ENCODE measurements at regions not wholly inside any gene's neighbourhood (a gene's known extent, or its start where the extent isn't known, plus 50 kb on each side); places are given as distances from the start of the nearest gene placed in this dataset.
"Not testable (repeated sequence)": the region's sequence is repeated elsewhere in the genome, so short reads cannot be mapped to it uniquely, and the experiment has no call there.

DNA sequence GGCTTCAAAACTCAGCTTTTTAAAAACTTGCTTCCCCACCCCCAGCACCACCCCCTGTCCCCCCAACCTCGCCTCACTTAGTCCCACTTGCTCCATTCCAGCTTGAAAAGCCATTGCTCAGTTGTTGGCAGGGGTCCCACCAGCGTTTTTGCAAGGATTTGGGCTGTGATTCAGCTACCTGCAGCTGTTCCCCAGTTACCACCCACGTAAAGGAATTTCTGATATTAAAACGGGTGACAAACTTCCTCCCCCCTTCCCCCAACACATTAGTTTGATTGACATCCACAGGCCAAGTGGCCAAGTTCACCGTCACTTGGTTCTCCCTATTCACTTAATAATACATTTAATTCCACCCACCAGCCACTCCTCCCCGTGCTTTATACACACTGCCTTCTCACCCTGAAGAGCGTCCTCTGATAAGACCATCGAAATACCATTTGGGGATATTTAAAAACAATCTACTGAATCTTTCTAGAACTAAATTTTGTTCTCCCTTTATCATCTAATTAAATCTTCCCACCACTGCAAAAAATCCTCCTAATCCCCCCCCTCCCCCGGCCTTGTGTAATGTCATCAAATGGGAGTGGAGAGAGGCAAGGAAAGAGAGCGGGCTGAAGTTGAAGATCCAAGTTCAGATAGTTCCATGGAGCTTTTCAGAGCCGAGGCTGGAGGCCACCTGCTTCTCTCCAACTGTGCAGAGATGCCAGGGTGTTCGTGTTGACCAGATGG is 55.1 kb downstream of the SOX9 start:
- no peak for DNase-seq

DNA sequence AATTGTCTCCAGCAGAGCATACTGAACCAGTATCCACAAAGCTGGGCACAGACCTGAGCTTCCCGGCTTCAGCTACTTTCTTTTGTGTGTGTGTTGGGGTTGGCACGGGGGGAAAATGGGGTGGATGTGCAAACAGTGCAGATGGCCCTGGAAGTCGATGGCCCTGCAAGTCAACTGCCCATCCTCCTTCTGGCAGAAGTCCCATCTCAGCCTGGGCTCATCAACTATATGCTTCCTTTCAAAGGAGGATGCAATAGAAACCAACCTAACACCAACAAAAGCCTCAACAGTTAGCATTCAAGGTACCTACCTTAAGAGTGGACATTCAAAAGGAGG is 55.7 kb downstream of the SOX9 start:
- DNase-seq: no peak

DNA sequence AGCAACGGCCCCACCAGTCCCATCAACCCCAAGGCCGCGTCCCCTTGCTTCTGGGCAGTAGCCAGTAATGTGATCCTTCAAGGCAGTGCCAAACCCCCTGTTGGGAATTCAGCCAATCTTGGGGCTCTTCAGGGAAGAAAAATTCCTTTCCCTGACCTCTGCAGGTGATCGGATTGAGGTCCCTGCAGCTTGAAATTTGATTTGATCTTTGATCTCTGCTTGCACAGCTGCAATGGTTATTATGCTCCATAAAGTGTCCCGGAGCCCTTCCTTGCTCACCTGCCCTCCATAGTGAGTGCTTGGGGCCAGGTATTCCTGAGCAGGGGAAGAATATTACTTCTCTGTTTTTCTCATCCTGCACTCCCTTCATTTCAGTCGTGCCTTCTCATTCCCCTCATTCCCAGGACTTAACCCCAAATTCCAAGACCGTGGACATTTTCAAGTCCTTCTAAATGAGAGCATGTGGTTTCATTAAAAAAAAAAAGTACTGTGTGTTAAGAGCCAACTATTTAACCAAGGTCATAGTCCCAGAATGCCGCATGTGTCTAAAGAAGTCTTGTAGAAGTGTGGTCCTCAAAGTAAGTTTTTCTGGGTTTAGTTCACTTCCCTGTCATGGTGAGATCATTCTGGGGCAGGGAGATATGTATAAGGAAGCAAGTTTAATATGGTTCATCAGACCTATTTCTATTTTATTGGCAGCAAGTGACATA is 56.3 kb downstream of the SOX9 start:
- no peak for DNase-seq

DNA sequence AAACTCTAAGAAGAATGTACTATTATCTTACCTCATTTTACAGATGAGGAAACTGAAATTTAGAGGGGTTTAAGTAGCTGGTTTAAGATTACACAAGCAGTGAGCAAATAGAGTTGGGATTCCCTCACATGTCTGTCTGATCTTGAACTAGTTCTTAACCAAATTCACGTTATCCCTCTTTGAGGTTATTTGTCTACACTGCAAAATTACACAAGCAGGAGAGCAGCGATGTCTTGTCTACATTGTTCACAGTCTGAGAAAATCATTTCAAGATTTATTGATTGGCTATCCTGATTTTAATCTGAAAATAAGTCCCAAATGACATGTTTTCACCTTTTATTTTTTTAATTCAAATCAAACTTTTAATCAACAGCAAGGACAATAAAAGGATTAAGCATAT is 56.9 kb downstream of the SOX9 start:
- DNase-seq: no peak

DNA sequence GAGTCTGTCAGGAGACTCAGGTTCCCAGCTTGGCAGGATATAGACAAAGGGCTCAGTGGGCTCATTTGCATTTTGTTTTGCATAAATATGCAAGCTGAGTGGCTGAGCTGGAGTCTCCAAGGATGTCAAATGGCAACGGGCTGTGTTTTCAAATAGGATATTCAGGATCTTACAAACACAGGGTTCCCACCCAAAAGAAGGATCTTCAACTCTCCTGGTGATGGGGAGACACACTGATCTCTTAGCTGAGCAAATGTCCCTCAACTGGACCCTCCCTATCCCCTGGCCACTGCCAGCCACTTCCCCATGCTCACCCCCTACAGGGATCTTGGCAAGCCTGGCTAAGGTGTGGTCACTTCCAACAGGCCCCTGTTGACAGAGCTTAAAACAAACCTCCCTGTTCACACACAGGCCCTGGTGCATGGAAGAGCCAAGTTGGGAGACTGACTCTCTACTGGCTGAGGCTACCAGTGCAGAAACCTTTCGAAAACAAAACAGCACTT is 61.6 kb downstream of the SOX9 start:
- no peak for DNase-seq

DNA sequence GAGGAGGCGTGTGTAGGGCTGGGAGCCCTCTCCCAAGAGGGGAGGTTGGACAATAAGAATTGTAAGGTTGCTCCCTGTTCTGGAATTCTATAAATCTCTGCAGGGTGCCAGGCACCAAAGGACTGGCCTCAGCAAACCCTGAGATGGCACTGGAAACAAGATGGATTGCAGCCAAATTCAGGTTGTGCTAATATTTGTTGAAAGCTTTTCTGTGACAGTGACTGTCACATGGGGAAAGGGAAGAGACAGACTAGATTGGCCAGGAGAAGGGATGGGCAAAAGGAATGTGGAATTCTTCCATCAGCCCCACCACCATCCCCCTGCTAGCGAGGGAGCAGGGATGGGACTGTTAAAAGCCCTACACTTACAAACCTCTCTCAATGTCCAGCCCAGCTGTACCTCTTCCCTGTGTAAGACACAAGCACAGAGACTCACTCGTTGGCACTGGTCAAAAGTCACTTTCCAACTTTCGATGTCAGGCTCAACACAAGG is 62.4 kb downstream of the SOX9 start:
- DNase-seq: no peak

DNA sequence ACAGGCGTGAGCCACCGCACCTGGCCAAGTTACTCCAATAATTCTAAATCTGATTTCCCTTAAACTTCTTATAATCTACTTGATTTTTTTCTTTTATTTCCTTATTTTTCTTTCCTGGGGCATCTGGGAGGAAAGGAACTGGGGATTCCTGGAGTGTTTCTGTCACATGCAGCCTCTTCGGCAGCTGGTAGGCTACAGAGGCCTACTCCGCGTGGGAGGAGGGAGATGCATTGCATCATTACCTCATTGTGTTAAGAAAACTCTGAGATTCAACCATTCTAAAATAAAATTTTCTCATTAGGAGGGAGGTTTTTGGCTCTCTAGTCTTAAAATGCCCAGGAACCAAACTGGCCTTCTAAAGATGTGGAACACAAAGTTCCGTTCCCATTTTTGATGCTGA is 64.0 kb downstream of the SOX9 start:
- no peak for DNase-seq

DNA sequence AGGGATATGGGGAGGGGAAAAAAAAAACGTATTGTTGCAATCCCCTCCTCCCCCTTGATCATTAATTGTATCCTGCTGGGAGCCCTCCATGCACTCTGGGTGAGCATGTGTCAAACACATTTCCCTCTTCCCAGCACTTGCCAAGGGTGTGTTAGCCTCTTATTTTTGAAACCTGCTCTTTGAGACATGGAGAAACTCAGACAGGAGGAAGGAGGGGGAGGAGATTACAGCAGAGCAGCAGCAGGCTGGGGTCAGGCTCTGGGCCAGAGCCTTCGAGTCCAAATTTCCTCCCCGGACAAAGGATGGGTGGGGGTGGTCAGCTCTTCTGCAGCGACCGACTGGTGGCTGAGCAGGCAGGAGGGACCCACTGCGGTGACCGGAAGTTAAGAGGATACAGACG is 64.7 kb downstream of the SOX9 start:
- no peak for DNase-seq

DNA sequence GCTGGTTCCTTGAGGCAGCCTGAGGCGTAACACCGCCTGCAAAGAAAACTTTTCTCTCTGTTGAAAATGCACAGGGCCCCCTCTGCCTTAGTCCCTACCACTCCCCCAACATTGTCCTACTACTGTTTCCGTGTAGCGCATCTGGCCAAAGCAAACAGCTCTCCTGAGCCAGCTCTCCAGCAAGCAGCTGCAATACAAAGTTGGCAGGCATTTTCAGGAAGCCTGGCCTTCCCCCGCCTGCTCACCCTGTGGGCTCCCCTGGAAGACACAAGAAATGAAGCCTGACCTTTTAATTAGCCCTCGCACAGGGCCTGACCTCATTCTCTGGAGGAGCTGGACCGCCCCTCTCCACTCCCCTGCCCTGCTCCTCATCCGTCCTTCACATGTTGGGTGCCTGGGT is 66.7 kb downstream of the SOX9 start:
- no peak for DNase-seq

DNA sequence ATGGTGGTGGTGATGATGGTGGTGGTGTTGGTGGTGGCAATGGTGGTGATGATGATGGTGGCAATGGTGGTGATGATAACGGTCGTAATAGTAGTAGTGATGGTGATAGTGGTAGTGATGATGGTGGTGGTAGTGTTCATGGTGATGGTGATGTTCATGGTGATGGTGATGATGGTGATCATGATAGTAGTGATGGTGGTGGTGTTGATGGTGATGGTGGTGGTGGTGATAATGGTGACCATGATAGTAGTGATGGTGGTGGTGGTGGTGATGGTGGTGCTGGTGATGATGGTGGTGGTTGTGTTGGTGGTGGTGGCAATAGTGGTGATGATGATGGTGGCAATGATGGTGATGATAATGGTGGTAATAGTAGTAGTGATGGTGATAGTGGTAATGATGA is 68.0 kb downstream of the SOX9 start:
- DNase-seq: no peak

DNA sequence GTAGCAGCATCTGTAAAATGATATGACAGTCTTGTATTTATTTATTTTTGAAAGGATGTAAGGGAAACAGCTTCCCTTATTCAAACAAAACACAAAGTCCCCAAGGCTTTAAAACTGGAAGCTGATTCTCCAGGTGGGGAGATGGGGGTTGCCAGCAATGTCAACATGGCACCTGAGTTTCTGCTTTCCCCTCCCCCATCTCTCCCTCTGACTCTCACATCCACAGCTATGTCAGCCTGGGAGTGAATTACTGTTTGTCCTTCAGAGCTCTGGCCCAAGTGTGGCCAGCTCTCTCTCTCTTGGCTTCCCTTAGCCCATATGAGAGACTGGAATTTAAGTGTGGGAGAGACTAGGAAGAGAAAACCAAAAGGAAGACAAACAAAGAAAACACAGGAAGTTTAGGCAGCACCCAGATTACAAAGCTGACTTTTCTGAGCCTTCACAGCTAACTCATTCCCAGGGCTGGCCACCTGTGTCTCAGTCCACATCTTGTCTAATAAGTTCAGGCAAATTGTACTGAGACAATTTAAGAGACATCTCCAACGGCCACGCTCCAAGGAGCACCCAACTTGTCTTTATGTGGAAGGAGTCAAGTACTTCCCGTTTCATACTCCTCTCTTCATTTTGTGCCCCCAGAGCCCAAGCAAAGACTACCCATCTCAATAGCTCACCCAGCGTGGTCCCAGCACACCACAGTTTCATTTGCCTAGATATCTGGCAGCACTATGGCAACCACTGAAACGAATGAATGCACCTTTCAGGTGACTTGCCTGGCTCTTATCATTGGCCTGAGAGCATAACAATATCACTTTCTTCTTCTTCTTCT is 69.2 kb downstream of the SOX9 start:
- no peak for DNase-seq

DNA sequence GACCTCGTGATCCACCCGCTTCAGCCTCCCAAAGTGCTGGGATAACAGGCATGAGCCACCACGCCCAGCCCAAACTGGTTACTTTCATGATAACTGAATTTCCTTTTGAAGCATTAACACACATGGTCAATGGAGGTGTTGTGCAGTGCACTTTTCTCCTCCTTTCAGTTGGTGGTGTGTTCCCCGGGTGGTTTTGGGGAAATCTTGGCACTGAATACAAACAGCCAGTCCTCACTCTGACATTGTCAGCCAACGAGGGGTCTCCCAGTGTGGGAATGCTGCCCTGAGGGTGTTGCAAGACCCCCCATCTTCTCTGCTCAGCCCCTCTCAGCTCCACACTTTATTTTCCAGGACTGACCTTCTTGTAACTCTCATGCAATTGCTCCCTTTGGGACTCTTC is 70.5 kb downstream of the SOX9 start:
- no peak for DNase-seq

DNA sequence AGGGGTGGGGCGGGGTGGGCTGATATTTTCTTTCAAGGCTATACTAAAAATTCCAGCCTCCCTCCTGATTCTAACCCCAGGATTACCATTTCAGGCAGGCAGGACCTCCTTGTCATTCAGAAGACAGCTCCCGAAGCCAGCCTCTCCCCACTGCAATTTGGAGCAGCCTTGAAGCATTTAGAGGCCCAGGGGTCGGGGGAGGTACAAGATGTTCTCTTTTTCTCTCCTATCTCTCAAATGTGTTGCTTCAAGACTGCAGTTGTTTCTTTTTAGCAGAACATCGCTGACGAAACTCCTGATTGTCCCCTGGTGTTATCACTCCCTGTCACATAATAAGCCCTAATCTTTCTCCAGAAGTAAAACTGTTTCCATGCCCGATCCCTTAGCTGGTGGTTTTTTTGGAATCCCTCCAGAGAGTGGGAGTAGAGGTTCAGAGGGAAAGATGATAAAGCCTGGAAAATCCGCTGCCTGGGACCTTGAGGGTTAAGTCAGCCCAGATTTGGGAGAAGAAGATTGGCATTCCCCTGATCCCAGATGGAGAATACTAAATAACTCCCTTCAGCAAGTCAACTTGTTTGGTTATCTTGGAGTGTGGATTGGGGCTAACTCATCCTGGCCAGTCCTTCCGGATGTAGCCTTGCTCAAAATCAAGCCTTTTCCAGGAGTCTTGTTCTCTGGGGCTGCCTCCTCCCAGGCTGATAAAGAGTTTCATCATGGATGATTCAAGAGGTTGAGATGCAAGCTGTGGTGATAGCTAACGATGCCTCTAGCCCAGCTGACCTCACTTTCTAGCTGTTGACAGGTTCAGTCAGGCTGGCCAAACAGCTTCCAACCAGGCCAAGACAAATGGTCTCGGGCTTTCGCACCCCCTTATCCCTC is 71.3 kb downstream of the SOX9 start:
- no peak for DNase-seq

DNA sequence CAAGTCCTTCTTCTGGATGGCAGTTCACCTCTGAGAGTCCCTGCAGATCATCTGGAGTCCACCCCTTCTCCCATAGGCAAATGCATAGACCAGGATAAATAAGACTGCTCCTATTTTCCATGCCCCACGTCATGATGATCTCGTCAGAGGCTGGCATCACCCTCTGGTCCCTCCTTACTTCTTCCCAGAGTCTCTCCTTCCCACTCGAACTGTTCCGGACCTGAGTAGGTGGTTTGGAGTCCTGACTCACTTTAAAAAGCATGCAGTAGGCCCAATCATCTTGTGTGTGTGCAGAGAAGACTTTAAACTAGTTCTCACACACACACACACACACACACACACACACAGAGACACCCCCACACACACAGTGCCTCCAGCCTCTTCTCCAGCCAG is 72.0 kb downstream of the SOX9 start:
- no peak for DNase-seq

DNA sequence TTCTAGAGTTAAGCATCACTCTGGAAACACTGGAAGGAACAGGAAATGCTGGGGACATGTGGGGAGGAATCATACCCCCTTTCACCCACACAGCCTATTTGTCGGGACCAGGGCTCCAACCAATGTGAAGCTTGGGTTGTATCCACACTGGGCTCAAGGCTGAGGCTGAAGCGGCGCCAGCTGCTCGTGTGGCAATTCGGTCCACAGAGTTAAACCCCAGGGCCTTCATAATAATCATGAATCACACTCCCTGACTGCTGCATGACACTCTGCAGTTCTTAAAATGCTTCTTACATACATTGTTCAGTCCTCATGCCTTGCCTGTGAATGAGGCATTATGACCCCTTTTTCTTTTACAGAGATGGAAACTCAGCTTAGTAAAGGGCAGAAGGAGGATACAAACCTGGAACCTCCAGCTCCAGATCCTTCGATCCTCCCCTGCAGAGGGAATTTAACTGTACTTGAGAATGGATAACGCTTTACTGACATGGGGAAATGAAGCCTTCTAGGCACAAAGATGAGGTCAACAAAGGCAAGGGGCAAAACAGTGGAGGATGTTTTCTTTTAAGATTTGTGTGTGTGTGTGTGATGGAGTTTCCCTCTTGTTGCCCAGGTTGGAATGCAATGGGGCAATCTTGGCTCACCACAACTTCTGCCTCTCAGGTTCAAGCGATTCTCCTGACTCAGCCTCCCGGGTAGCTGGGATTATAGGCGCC is 72.7 kb downstream of the SOX9 start:
- no peak for DNase-seq

DNA sequence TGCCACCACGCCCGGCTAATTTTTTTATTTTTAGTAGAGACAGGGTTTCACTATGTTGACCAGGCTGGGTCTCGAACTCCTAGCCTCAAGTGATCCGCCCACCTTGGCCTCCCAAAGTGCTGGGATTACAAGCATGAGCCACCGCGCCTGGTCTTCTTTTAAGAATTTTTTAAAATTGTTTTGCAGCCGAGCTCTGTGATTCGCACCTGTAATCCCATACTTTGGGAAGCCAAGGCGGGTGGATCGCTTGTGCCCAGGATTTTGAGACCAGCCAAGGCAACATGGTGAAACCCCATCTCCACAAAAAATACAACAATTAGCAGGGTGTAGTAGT is 73.3 kb downstream of the SOX9 start:
- not testable (repeated sequence) for DNase-seq

DNA sequence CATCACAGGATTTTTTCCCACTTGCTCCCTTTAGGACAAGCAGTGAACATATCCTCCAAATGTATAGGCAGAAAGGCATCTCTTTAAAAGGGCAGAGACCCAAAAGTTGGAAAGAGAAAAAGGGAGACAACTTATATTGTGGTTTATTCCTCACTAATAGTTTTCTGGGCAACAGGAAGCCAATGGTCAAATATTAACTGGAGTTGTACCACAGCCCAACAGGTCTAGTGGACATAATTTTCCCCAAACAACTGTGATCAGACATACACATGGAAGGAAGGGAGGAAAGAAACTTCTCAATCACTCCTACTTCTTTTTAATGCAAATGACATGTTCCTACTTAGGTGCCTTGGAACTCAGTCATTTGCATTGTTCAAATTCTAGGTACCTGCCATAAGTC is 78.4 kb downstream of the SOX9 start:
- no peak for DNase-seq

DNA sequence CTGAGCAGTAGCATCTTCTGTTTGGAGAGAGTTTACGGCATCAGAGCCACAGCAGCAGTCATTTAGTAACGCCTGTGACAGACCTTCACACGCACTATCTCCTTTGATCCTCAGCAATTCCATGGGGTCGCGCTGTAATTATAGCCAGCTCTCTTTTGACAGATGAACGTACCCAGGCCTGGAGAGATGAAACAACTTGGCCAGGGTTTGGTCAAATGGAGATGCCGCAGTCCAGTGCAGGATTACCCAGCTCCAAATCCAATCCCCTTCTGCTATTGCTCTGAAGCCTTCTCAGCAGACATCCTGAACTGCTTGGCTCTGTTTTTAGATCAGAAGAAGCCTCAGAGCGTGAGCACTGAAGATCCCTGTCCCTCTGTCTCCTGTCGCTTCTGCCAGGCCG is 83.9 kb downstream of the SOX9 start:
- no peak for DNase-seq

DNA sequence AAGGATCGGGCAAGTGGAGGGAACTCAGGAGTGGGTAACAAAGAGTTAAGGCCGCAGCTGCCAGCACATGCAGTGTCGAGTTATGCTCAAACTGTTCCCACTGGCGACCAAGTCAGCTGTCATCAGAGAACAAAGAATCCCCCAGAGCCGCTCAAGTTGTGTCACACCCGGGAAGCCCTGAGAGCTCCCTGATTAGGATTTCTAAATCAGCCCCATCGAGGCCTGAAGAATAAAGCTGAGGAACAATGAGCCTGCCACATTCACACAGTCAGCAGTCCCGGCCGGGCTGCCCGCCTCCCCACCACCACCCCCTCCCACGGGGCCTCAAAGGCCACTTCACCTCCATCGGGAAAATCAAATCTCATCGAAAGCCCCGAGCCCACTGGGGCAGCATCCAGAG is 84.5 kb downstream of the SOX9 start:
- no peak for DNase-seq

DNA sequence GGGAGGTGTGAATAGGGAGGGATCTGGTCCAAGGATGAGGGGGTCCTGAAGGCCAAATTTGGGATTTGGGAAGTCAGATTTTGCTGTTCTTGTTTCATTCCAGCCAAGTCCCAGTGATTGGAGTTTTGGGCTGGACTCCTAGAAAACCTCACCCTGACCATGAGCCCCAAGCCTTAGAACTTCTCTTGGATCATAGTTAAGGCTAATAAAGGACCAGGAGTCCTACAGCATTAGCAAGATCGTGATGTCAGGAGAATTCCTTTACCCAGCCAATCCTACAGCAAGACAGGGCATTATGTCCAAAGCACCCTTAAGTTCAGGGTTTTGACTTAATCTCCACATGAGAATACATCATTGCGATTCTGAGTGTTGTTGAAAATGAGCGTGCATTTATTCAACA is 85.0 kb downstream of the SOX9 start:
- no peak for DNase-seq

DNA sequence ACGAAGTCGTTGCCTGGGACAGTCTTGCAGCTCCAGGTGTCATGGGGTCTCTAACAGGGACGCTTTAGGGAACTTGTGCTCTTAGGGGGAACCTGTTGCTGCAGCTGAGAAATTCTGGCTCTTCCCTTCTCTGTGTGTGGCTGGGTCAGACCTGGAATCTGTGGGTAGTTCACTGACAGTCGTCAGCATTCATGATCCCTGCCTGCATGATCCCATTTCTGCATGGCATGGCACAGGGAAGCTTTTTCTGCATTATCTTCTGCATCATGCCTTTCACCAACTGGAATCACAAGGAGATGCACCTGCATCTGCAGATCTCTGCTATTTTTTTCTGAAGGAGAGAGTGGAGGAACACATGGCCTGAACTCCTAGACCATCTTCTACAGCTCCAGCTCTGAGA is 85.6 kb downstream of the SOX9 start:
- no peak for DNase-seq

DNA sequence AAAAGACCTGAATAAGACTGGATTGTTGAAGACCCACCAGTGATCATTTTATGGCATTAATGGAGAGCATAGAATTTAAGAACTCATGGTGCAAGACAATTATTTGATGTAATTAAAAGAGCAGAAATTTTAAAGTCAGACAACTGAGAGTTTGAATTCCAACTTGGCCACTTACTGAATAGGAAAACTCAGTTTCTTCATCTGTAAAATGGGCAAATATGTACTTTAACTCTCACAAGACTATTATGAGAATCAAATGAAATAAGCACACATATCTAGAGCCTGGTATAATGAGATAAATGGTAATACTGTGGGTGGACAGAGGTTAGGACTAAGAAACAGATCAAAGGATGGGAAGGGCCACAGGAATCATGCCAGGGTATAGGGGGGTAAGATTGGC is 88.0 kb downstream of the SOX9 start:
- no peak for DNase-seq

Measured in CD4-positive, alpha-beta T cell treated with Interleukin-4 for 4 hours (primary cell).